Keratinocyte (primary cell): ENCODE measurements at regions not wholly inside any gene's neighbourhood (a gene's known extent, or its start where the extent isn't known, plus 50 kb on each side); places are given as distances from the start of the nearest gene placed in this dataset.

ENCODE experiments used
- DNase-seq: peaks from one replicate; pipeline ENCODE4 v3.0.0-alpha.2; 2011; ENCODE audit warnings: low read depth, missing footprints, low spot score
- FAIRE-seq: peaks from 2 replicates; lab custom pipeline; 2011; peaks lifted over from hg19 to GRCh38; lab: Jason Lieb, UNC
- H2AFZ ChIP-seq: 2 replicates; pipeline ENCODE4 v1.6.0; 2012; ENCODE audit warnings: low read length, control low read depth, inconsistent platforms; ENCODE audit not compliant: control insufficient read depth
- H3K27ac ChIP-seq: 2 replicates; pipeline ENCODE4 v1.5.1; 2011; ENCODE audit warnings: low read length; ENCODE audit not compliant: control insufficient read depth, insufficient read depth
- H3K27me3 ChIP-seq: 3 replicates; pipeline ENCODE4 v1.6.0; 2011; ENCODE audit warnings: low read length; ENCODE audit not compliant: control insufficient read depth, insufficient read depth; ENCODE audit errors: extremely low read depth
- H3K36me3 ChIP-seq, 2 experiments: 2 replicates in 1 of 2; 3 replicates in 1 of 2; pipeline ENCODE4 v1.5.1; 2011; ENCODE audit warnings: low read length in 2 of 2, mild to moderate bottlenecking in 1 of 2; ENCODE audit not compliant: control insufficient read depth in 2 of 2, insufficient read depth in 2 of 2; ENCODE audit errors: extremely low read depth in 1 of 2
- H3K4me1 ChIP-seq: 3 replicates; pipeline ENCODE4 v1.5.1; 2011; ENCODE audit warnings: low read length; ENCODE audit not compliant: control insufficient read depth, insufficient read depth; ENCODE audit errors: extremely low read depth
- H3K4me2 ChIP-seq: 3 replicates; pipeline ENCODE4 v1.6.0; 2011; ENCODE audit warnings: low read depth, low read length; ENCODE audit not compliant: control insufficient read depth, insufficient read depth; ENCODE audit errors: extremely low read depth
- H3K4me3 ChIP-seq, 3 experiments: fragments of 200-600 bp in 1 of 3; sonication (generic) in 1 of 3; 2 replicates in 2 of 3; 3 replicates in 1 of 3; pipeline ENCODE4 v1.5.1; 2011 to 2016; ENCODE audit warnings: low read length in 3 of 3, mild to moderate bottlenecking in 3 of 3, control low read depth in 2 of 3, inconsistent platforms in 1 of 3, low read depth in 1 of 3, mixed read lengths in 1 of 3, mixed run types in 1 of 3, moderate library complexity in 1 of 3; ENCODE audit not compliant: control insufficient read depth in 2 of 3, insufficient read depth in 2 of 3; ENCODE audit errors: extremely low read depth in 1 of 3
- H3K79me2 ChIP-seq: 2 replicates; pipeline ENCODE4 v1.6.0; 2012; ENCODE audit warnings: low read length; ENCODE audit not compliant: control insufficient read depth, insufficient read depth
- H3K9ac ChIP-seq: 3 replicates; pipeline ENCODE4 v1.6.0; 2011; ENCODE audit warnings: low read length; ENCODE audit not compliant: control insufficient read depth, insufficient read depth; ENCODE audit errors: extremely low read depth
- H3K9me1 ChIP-seq: 3 replicates; pipeline ENCODE4 v1.6.0; 2011; ENCODE audit warnings: low read length; ENCODE audit not compliant: control insufficient read depth, insufficient read depth; ENCODE audit errors: extremely low read depth
- H3K9me3 ChIP-seq: 2 replicates; pipeline ENCODE4 v1.5.1; 2012; ENCODE audit warnings: low read depth, low read length; ENCODE audit not compliant: control insufficient read depth
- H4K20me1 ChIP-seq: 3 replicates; pipeline ENCODE4 v1.6.0; 2011; ENCODE audit warnings: low read length; ENCODE audit not compliant: control insufficient read depth, insufficient read depth; ENCODE audit errors: extremely low read depth
- CTCF ChIP-seq, 3 experiments: IDR thresholded peaks in 1 of 3; conservative IDR thresholded peaks in 1 of 3; optimal IDR thresholded peaks in 1 of 3; 2 replicates in 2 of 3; 3 replicates in 1 of 3; pipeline versions ENCODE3 to v1.5.1; 2011; ENCODE audit warnings: low read length in 3 of 3, mild to moderate bottlenecking in 3 of 3, moderate library complexity in 2 of 3, control low read depth in 1 of 3, inconsistent platforms in 1 of 3; ENCODE audit not compliant: insufficient read depth in 2 of 3; ENCODE audit errors: extremely low read depth in 1 of 3
- EZH2 ChIP-seq: IDR thresholded peaks from one replicate; pipeline ENCODE4 v1.6.1; 2012; ENCODE audit warnings: inconsistent platforms, mild to moderate bottlenecking, low read length, moderate library complexity
- dilution Hi-C: fragments of 300-500 bp; cut with MboI; formaldehyde crosslinking; loops from one replicate; pipeline ENCODE4 v1.7.0; 2020; ENCODE audit warnings: low sequenced_read_pairs; ENCODE audit not compliant: extremely low pct_ligation_motif_present

GRCh38 chr6:98179606-98180005 is 654.8 kb upstream of the POU3F2 start:
- dilution Hi-C loops, result no loop called here
- Histone ChIP-seq H2AFZ (no peak overlapping the region), H3K79me2 (no peaks in the 10 kb centered on the region), H3K9me1 (no peaks in the 10 kb centered on the region), H3K27ac (no peak overlapping the region), H3K9ac (no peak overlapping the region), H3K36me3 (no peaks in the 10 kb centered on the region), H3K4me1 (no peaks in the 10 kb centered on the region), H3K27me3 (no peaks in the 10 kb centered on the region), H3K4me3 (no peak overlapping the region), H3K4me2 (no peak overlapping the region), H4K20me1 (no peaks in the 10 kb centered on the region), H3K9me3 (no peaks in the 10 kb centered on the region)
- FAIRE-seq (no peak), DNase-seq (no peak)
- TF ChIP-seq CTCF (optimal IDR thresholded peaks at IDR 0.05 in 1 of 3, IDR thresholded peaks at IDR 0.05 in 1 of 3, conservative IDR thresholded peaks at IDR 0.05 in 1 of 3; ENCODE audit: extremely low read depth in 1 of 3, insufficient read depth in 2 of 3, low read length in 3 of 3), result no peak

- FAIRE-seq (no peak), DNase-seq (no peak)
- Histone ChIP-seq H3K27ac (no peak overlapping the region), H3K9me3 (no peaks in the 10 kb centered on the region), H2AFZ (no peak overlapping the region), H3K27me3 (no peaks in the 10 kb centered on the region), H3K36me3 (no peaks in the 10 kb centered on the region), H4K20me1 (no peaks in the 10 kb centered on the region), H3K9ac (no peak overlapping the region), H3K4me1 (no peaks in the 10 kb centered on the region), H3K4me2 (no peak overlapping the region), H3K79me2 (no peaks in the 10 kb centered on the region), H3K9me1 (no peaks in the 10 kb centered on the region), H3K4me3 (no peak overlapping the region)
- dilution Hi-C loops, result no loop called here
- TF ChIP-seq CTCF (optimal IDR thresholded peaks at IDR 0.05 in 1 of 3, IDR thresholded peaks at IDR 0.05 in 1 of 3, conservative IDR thresholded peaks at IDR 0.05 in 1 of 3; ENCODE audit: extremely low read depth in 1 of 3, insufficient read depth in 2 of 3, low read length in 3 of 3), result no peak
- no peak for TF ChIP-seq EZH2
These were observed 634.3 kb upstream of the POU3F2 start for GRCh38 chr6:98200084-98200483.
